NT2/D1 (cell line): ENCODE measurements at regions not wholly inside any gene's neighbourhood (a gene's known extent, or its start where the extent isn't known, plus 50 kb on each side); places are given as distances from the start of the nearest gene placed in this dataset.

Experiments
- SUZ12 ChIP-seq: IDR thresholded peaks from 2 replicates; pipeline ENCODE4 v1.6.1; 2011; ENCODE audit not compliant: insufficient read length, insufficient read depth; ENCODE audit errors: extremely low read depth
- YY1 ChIP-seq: IDR thresholded peaks from 2 replicates; pipeline ENCODE4 v1.6.1; 2011; ENCODE audit not compliant: insufficient read length, insufficient read depth

GRCh38 chr15:62297933-62298332 is 132.8 kb upstream of the C2CD4B start:
- no peak for TF ChIP-seq SUZ12
- TF ChIP-seq YY1: no peak
